DMS153 treated with DMSO at 0.1 percent for 48 hours (cell line): ENCODE measurements at regions not wholly inside any gene's neighbourhood (a gene's known extent, or its start where the extent isn't known, plus 50 kb on each side); places are given as distances from the start of the nearest gene placed in this dataset.
"Not testable (repeated sequence)": the region's sequence is repeated elsewhere in the genome, so short reads cannot be mapped to it uniquely, and the experiment has no call there.

Experiments
- DNase-seq: peaks from one replicate; lab custom pipeline; 2025; ENCODE audit not compliant: unreplicated experiment; lab: John Stamatoyannopoulos, UW

DNA sequence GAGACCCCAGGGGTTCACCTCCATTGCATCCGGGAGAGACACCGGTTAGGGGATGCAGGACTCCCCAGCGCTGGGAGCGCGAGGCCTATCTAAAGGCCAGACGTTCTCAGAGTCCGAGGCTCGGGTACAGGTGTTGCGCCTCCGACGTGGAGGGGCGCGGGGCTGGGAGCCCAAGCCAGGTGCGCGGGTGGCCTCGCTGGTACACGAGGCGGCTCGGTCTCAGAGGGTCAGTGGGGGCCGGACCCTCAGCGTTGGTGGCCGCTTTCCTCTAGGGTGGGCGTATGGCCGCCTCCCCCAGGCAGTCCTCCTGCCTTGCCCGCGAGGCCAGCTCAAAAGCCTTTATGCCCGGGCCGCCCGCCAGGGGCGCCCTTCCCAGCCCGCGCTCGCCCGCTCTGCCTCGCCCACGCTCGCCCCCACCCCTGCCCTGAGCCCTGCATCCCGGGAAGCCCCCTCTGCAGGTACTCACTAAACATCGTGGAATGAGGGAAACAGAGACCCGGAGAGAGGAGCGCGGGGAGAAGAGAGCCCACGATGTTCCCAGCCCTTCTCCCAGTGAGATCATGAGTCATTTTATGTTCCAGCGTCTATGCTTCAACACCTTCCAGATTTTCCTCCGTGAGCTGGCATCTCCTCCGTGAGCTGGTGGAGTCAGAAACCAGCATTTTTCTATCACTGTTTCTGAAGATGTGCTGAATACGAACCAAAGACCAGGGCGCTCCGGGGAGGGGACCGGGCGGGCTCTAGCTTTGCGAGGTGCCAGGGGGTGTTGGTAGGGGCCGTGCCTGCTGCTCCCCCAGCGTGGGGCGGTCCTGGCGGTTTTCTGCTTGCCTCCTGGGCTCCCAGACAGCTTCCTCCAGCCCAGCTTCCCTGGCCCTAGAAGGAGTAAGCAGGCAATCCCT, 73.8 kb downstream of the DIO3 start:
- no peak for DNase-seq

DNA sequence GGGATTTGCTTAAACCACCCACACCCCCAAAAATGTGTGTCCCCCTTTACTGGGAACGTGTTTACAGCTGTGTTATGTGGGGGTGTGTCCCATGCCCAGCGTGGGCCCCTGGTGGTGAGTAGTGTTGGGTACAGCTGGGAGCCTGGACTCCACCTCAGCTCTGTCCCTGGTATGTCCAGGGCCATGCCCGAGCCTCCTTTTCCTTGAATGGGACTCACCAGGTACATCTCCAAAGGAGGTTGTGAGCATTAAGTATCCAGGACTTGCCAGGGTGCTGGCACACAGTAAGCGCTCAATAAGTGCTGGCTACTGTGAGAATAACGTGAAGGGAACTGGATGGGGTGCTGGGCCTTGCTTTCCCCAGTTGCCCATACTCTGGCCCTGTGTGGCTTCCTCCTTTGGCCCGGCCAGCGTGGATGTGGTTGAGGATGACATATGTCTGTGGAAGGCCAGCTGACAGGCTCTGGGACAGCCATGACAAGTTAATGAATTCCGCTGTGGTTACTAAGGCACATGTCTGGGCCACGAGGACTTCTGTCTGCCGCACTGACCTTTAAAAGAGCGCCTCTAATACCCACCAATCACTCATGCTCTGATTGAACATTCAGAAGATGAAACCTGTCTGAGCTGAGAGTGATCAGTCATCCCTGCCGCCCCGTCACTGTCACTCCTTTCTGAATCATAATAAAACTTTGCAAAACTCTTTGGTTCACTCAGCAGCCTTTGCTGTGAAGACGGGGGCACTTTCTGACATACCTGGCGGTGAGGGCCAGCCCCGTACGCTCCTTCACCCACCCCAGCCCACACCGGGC, 74.7 kb downstream of the DIO3 start:
- no peak for DNase-seq

DNA sequence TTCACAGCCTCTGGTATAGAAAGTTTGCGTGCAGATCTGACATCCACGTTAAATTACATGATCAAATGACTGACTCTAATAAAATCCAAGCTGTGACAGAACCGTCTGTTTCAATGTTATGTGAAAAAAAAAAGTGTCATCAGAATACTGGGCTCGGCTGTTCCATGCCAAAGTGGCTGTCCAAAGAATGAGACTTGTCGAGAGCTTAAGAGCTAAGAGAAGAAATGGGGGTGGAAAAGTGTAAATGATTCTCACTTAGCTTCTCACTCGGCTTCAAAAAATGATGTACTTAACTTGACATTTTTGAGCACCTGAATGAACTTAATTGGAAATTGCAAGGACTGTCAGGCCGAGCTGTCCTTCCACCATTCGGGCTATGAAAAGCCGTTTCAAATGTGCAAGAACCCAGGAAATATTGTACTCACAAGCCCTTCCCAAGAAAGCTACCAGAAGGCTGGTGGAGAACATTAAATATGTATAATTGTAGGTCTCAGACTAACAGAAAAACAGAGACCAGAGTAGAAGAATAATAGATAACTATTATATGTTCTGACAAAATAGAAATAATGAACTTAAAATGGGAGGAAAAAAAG, 78.0 kb downstream of the DIO3 start:
- DNase-seq: no peak

DNA sequence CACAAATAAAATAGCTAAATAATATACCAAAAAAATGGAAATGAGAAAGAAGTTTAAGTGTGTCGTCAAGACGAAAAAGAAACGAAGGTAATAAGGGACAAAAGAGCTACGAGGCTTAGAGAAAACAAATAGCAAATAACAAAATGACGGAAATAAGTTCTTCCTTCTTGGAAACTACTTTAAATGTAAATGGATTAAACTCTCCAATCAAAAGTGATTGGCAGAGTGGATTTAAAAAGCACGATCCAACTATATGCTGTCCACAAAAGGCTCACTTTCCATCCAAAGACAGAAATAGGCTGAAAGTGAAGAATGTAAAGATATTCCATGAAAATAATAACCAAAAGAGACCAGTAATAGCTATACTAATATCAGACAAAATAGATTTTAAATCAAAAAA, 82.4 kb downstream of the DIO3 start:
- no peak for DNase-seq

DNA sequence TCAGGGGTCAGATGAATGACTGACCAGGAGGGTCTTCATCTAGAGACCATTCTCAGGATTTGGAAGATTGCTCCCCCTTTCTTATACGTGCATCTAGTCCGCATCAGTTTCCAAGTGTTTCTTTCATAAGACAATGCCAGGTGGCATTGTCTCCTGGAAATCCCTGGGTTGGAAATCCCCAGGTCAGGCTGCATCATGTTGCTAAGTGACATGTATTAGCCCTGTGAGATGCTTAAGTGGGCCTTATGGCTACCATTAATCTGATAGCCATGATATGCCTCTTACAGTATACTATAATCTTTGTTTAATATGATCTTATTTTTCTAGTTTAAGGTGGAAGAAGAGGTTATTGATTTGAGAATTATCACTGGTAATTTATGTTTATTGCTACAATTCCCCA, 92.8 kb downstream of the DIO3 start:
- no peak for DNase-seq

DNA sequence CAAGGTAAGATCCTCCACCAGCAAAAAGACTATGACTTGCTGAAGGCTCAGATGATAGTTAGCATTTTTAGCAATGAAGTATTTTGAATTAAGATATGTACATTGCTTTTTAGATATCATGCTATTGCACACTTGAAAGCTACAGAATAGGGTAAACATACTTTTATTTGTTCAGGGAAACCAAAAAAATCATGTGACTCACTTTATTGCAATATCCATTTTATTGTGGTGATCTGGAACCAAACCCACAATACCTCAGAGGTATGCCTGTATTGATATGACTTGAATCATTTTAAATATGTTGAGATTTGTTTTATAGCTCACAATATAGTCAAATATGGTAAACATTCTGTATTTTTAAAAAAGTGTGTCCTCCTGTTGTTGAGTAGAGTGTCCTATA, 96.1 kb downstream of the DIO3 start:
- no peak for DNase-seq

DNA sequence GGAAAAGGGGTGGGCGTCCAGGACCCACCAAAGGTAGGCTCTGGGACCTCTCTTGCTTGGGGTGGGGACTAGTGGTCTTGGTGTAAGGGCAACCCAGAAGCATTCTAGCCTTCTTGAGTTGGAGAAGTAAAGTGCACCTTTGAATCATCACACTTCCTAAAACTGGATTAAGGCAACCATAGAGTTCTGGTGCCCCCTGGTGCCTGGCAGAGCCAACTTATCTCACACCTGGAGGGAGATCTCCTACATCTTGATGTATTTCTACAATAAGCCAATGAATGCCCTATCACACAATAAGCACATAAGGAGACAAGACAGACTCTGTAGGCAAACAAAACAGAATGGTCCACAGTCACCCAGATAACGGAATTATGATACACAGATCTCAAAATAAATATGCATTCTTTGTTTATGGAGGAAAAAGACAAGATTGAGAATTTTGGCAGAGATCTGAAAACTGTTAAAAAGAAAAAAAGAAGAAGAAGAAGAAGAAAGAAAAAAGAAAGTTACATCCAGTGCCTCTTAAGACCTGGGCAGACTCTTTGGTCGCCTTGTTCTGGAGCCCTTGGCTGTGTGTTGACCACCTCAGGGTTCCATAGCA, 95.9 kb upstream of the PPP2R5C start:
- no peak for DNase-seq

DNA sequence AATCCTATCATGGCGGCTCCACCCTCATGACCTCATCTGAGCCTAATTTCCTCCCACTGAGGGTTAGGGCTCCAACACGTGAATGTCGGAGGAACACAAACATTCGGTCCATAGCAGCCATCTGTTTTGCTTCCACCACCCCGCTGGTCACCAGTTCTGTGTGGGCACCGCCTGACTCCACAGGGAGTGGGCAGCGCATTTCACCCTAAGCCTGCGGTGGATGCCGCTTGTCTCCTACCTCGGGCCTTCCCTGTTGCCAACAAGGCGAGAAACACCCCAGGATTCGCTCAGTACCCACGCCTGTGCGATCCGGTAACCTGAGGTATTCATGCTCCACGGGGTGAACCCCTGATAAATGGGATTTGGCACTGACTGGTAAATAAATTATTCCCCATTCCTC, 95.2 kb upstream of the PPP2R5C start:
- DNase-seq: no peak

DNA sequence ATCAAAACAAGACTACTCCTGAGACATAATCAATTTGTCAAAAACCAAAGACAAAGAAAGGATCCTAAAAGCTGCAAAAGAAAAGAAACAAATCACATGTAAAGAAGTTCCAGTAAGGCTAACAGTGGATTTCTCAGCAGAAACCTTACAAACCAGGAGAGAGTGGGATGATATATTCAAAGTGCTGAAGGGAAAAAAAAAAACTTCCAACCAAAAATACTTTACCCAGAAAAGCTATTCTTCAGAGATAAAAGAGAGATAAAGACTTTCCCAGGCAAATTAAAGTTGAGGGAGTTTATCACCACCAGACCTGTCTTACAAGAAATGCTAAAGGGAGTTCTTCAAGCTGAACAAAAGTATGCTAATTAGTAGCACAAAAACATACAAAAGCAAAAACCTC, 91.9 kb upstream of the PPP2R5C start:
- no peak for DNase-seq

DNA sequence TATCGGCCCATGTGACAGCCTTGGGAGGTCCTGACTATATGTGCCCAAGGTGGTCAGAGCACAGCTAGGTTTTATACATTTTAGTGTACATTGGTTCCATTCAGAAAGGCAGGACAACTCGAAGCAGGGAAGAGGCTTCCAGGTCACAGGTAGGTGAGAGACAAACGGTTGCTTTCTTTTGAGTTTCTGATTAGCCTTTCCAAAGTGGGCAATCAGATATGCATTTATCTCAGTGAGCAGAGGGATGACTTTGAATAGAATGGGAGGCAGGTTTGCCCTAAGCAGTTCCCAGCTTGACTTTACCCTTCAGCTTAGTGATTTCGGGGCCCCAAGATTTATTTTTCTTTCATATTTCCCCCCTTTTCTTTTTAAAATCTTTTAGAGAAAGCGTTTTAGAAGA, 87.6 kb upstream of the PPP2R5C start:
- DNase-seq: no peak

DNA sequence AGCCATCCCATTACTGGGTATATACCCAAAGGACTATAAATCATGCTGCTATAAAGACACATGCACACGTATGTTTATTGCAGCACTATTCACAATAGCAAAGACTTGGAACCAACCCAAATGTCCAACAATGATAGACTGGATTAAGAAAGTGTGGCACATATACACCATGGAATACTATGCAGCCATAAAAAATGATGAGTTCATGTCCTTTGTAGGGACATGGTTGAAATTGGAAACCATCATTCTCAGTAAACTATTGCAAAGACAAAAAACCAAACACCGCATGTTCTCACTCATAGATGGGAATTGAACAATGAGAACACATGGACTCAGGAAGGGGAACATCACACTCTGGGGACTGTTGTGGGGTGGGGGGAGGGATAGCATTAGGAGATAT, 85.7 kb upstream of the PPP2R5C start:
- not testable (repeated sequence) for DNase-seq

DNA sequence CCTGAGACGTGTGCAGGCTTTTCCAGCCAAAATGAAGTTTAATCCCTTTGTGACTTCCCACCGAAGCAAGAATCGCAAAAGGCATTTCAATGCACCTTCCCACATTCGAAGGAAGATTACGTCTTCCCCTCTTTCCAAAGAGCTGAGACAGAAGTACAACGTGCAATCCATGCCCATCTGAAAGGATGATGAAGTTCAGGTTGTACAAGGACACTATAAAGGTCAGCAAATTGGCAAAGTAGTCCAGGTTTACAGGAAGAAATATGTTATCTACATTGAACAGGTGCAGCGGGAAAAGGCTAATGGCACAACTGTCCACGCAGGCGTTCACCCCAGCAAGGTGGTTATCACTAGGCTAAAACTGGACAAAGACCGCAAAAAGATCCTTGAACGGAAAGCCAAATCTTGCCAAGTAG, 83.6 kb upstream of the PPP2R5C start:
- not testable (repeated sequence) for DNase-seq

DNA sequence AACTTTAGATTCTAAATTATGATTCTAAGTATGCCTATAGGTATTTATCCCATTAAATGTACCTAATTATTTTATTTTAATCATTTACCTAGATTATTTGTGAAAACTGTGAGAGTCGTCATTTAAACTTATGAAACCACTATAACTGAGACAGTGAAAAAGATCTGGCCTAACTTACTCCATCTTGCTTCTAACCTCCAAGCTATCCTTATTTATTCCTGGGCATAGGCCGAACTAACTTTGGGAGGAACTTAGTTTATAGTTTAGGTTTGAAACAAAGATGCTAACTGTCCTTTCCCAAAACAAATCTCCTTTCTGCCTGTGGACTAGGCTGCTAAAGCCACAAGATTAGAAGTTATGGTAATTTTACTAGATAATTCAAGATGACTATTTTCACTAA, 79.7 kb upstream of the PPP2R5C start:
- no peak for DNase-seq

DNA sequence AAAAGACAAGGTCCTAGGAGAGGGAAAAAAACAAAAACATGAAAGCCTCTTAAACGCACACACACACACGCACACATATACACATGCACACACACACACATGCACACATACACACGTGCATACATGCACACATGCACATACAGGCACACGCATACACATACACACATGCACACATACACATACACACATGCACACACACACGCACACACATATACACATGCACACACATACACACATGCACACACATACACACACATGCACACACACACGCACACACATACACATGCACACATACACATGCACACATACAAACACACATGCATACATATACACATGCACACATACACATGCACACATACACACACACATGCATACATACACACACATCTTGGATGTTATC, 78.1 kb upstream of the PPP2R5C start:
- no peak for DNase-seq

DNA sequence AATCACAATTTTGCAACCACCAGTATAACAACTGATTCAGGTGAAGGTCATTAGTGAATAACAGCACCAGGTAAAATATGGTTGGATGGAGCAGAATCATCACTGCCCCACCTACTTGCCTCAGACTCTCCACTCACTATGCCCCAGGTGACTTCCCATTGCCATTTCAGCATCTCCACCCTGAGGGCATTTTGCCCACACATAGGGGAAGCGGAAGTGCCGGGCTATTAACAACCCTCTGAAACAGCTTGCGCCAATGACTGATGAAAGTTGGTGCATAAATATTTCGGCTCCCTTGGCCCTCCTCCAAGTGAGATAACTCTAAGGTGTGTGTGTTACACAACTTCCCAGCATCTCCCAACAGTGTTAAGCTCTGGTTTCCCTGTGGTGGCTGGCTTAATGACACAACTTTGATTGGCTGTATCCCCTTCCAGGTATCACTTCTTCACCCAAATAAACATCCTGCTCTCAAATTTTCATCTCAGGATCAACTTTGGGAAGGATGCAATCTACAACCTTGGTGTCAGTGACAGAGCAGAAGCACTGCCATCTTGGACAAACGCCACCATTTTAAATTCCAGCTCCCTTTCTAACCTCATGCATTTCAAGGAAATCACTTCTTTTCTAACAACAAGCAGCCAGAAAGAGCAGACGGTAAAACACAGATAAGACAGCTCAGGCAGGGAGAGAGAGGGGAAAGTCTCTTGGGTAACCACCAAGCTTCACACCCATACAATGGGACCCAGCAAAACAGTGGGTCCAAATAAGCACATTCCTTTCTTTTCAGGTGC, 73.6 kb upstream of the PPP2R5C start:
- no peak for DNase-seq

DNA sequence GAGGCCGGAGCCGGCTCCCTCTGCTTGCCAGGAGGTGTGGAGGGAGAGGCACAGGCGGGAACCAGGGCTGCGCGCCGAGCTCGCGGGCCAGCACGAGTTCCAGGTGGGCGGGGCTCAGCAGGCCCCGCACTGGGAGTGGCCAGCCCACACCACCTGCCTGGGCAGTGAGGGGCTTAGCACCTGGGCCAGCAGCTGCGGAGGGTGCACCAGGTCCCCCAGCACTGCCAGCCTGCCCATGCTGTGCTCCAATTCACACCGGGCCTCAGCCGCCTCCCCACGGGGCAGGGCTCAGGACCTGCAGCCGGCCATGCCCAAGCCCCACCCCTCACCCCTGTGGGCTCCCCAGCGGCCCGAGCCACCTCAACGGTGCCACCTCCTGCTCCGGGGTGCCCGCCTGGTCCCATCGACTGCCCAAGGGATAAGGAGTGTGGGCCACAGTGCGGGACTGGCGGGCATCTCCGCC, 72.4 kb upstream of the PPP2R5C start:
- DNase-seq: no peak

DNA sequence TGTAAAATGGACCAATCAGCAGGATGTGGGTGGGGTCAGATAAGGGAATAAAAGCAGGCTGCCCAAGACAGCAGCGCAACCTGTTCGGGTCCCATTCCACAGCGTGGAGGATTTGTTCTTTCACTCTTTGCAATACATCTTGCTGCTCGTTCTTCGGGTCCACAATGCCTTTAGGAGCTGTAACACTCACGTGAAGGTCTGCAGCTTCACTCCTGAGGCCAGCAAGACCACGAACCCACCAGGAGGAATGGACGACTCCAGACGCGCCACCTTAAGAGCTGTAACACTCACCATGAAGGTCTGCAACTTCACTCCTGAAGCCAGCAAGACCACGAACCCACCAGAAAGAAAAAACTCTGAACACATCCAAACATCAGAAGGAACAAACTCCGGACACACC, 71.5 kb upstream of the PPP2R5C start:
- not testable (repeated sequence) for DNase-seq

DNA sequence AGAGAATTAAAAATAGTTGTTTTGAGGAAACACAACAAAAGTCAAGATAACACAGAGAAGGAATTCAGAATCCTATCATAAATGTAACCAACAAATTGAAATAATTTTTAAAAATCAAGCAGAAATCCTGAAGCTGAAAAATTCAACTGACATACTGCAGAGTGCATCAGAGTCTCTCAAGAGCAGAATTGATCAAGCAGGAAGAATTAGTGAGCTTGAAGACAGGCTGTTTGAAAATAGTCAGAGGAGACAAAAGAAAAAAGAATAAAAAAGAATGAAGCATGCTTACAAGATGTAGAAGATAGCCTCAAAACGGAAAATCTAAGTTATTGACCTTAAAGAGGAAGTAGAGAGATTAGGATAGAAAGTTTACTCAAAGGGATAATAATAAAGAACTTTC, 65.8 kb upstream of the PPP2R5C start:
- DNase-seq: no peak

DNA sequence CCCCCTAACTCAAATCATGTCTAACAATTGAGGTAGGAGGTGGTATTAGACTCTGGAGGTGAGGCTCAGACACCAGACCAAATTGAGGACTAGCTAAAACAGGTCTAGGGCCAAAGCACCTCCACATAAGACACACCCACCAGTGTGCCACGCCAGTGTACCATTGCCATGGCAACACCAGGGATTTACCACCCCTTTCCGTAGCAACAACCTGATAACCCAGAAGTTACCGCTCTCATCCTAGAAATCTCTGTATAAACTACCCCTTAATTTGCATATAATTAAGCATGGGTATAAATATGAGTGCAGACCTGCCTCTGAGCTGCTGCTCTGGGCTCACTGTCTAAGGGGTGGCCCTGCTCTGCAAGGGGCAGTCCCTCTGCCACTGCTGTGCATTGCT, 57.4 kb upstream of the PPP2R5C start:
- DNase-seq: no peak

DNA sequence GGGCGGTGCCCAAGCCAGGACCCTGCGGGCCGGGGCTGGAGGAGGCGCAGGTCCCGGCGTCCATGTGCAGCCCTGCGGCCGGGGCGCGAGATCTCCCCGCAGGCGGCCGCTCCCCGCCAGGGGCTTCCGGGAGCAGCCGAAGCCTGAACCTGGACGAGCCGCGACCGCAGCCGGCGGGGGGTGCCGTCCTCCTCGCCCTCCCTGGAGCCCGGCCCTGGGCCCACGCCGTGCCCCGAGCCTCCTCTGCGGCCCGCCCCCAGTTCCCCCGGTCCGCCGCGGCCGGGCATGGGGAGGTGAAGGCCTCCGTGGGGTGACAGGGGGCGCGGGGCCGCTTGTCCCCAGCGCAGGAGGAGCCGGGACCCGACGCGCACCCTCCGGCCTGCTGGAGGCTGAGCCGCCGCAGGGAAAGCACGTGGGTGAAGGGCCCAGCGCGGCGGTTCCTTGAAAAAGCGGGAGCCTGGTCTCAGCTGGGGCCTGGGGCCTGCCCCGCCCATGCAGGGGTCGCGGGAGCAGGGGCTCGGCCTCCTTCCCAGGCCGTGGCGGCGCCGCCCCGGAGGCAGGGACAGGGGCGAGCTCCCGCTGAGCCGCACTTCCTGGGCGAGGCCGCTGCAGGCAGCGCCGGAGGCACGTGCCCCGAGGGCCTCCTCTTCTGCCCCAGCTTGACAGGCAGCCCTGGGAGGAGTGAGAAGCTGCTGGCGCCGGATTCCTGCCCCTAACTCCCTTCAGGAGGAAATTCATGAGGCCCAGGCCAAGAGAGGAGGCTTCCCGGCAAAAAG, 55.6 kb upstream of the PPP2R5C start:
- DNase-seq: no peak
